Neural progenitor cell (in vitro differentiated cells): ENCODE measurements at regions not wholly inside any gene's neighbourhood (a gene's known extent, or its start where the extent isn't known, plus 50 kb on each side); places are given as distances from the start of the nearest gene placed in this dataset.

Source experiments
- DNase-seq: peaks from one replicate; pipeline ENCODE4 v3.0.0-alpha.2; 2016; ENCODE audit warnings: low spot score
- H2AFZ ChIP-seq: fragments of 200-600 bp; sonication (generic); replicated peaks from 2 replicates; pipeline ENCODE4 v1.6.1; 2016; ENCODE audit warnings: antibody characterized with exemption
- H3F3A ChIP-seq: fragments of 200-600 bp; sonication (generic); 2 replicates; pipeline ENCODE4 v1.6.1; 2016; ENCODE audit warnings: antibody characterized with exemption, low read depth
- H3K27ac ChIP-seq: fragments of 200-600 bp; sonication (generic); 2 replicates; pipeline ENCODE4 v1.5.1; 2016; ENCODE audit warnings: mild to moderate bottlenecking
- H3K27me3 ChIP-seq: fragments of 200-600 bp; sonication (generic); 2 replicates; pipeline ENCODE4 v1.6.1; 2016; ENCODE audit warnings: mild to moderate bottlenecking, moderate library complexity
- H3K36me3 ChIP-seq: fragments of 200-600 bp; sonication (generic); 2 replicates; pipeline ENCODE4 v1.5.1; 2016
- H3K4me1 ChIP-seq: fragments of 200-600 bp; sonication (generic); 2 replicates; pipeline ENCODE4 v1.6.1; 2016; ENCODE audit warnings: mixed run types
- H3K4me2 ChIP-seq: fragments of 200-600 bp; sonication (generic); 2 replicates; pipeline ENCODE4 v1.6.1; 2016
- H3K4me3 ChIP-seq: fragments of 200-600 bp; sonication (generic); 2 replicates; pipeline ENCODE4 v1.5.1; 2016
- H3K79me2 ChIP-seq: fragments of 200-600 bp; sonication (generic); 2 replicates; pipeline ENCODE4 v1.6.1; 2016; ENCODE audit warnings: low read depth
- H3K9ac ChIP-seq: fragments of 200-600 bp; sonication (generic); 2 replicates; pipeline ENCODE4 v1.6.1; 2016
- H3K9me3 ChIP-seq: fragments of 200-600 bp; sonication (generic); 2 replicates; pipeline ENCODE4 v1.5.1; 2016; ENCODE audit warnings: low read depth
- H4K20me1 ChIP-seq: fragments of 200-600 bp; sonication (generic); 2 replicates; pipeline ENCODE4 v1.6.1; 2016; ENCODE audit warnings: low read depth
- H3K27ac Mint-ChIP-seq: 3 replicates; pipeline ENCODE4 v1.8.0; 2021; ENCODE audit warnings: mixed read lengths
- H3K27me3 Mint-ChIP-seq: 2 replicates; pipeline ENCODE4 v1.8.0; 2022; ENCODE audit warnings: low read depth, mild to moderate bottlenecking, inconsistent platforms, moderate library complexity, mixed read lengths; ENCODE audit not compliant: insufficient read depth
- H3K36me3 Mint-ChIP-seq: 3 replicates; pipeline ENCODE4 v1.8.0; 2021; ENCODE audit warnings: mixed read lengths
- H3K4me1 Mint-ChIP-seq: 3 replicates; pipeline ENCODE4 v1.8.0; 2021; ENCODE audit warnings: mixed read lengths
- H3K4me3 Mint-ChIP-seq: 3 replicates; pipeline ENCODE4 v1.8.0; 2021; ENCODE audit warnings: mild to moderate bottlenecking, moderate library complexity, mixed read lengths
- H3K9me3 Mint-ChIP-seq: 3 replicates; pipeline ENCODE4 v1.8.0; 2020; ENCODE audit warnings: mixed read lengths
- CTCF ChIP-seq: fragments of 200-600 bp; sonication (generic); IDR thresholded peaks from 2 replicates; pipeline ENCODE4 v1.5.1; 2017; ENCODE audit warnings: antibody characterized with exemption, mild to moderate bottlenecking
- EZH2 ChIP-seq: fragments of 200-600 bp; sonication (generic); IDR thresholded peaks from 2 replicates; pipeline ENCODE4 v1.6.1; 2017; ENCODE audit warnings: antibody characterized with exemption, mild to moderate bottlenecking, moderate library complexity
- EZH2phosphoT487 ChIP-seq: fragments of 200-600 bp; sonication (generic); IDR thresholded peaks from 2 replicates; pipeline ENCODE4 v1.6.1; 2017; ENCODE audit warnings: antibody characterized with exemption

- peaks cover 12% of the 10 kb centered on the region for H3K4me1 ChIP-seq
- DNase-seq = no peak
- H3K9me3 Mint-ChIP-seq = no peaks in the 10 kb centered on the region
- no peaks in the 10 kb centered on the region for H3K27me3 ChIP-seq
- no peak overlapping the region for H3K4me3 ChIP-seq
- no peak overlapping the region for H3K27ac Mint-ChIP-seq
- no peak overlapping the region for H3K9ac ChIP-seq
- no peak overlapping the region for H3K27ac ChIP-seq
- H3K79me2 ChIP-seq = no peaks in the 10 kb centered on the region
- no peak overlapping the region for H3K4me2 ChIP-seq
- no peaks in the 10 kb centered on the region for H4K20me1 ChIP-seq
- TF ChIP-seq EZH2phosphoT487 = no peak
- TF ChIP-seq CTCF = no peak
- no peak for TF ChIP-seq EZH2
- no peak overlapping the region for H2AFZ ChIP-seq
- H3K36me3 Mint-ChIP-seq = no peaks in the 10 kb centered on the region
- no peaks in the 10 kb centered on the region for H3K36me3 ChIP-seq
- peaks cover 7% of the 10 kb centered on the region for H3K4me1 Mint-ChIP-seq
- no peaks in the 10 kb centered on the region for H3F3A ChIP-seq
- H3K4me3 Mint-ChIP-seq = no peak overlapping the region
- H3K9me3 ChIP-seq = no peaks in the 10 kb centered on the region
- H3K27me3 Mint-ChIP-seq = no peaks in the 10 kb centered on the region
These were observed 115.9 kb upstream of the MEOX2 start for GRCh38 chr7:15802425-15802824.

- H3K4me3 ChIP-seq = no peak overlapping the region
- Mint-ChIP-seq H3K9me3 (no peaks in the 10 kb centered on the region), H3K27ac (no peak overlapping the region), H3K4me1 (peaks cover 7% of the 10 kb centered on the region), H3K36me3 (no peaks in the 10 kb centered on the region), H3K27me3 (no peaks in the 10 kb centered on the region), H3K4me3 (no peak overlapping the region)
- H3K27ac ChIP-seq = peak overlapping the region; percentile 53
- no peaks in the 10 kb centered on the region for H3K9me3 ChIP-seq
- H4K20me1 ChIP-seq = no peaks in the 10 kb centered on the region
- no peak overlapping the region for H3K4me2 ChIP-seq
- H3K9ac ChIP-seq = no peak overlapping the region
- peak; percentile 42 for DNase-seq
- no peaks in the 10 kb centered on the region for H3K79me2 ChIP-seq
- TF ChIP-seq EZH2 = no peak
- no peak for TF ChIP-seq CTCF
- no peak for TF ChIP-seq EZH2phosphoT487
- no peaks in the 10 kb centered on the region for H3F3A ChIP-seq
- H3K36me3 ChIP-seq = no peaks in the 10 kb centered on the region
- H2AFZ ChIP-seq = no peak overlapping the region
- no peaks in the 10 kb centered on the region for H3K27me3 ChIP-seq
- peaks cover 12% of the 10 kb centered on the region for H3K4me1 ChIP-seq
These were observed 115.1 kb upstream of the MEOX2 start for GRCh38 chr7:15801551-15801950.

GRCh38 chr7:15801041-15801440 lies 114.6 kb upstream of the MEOX2 start:
- H3F3A ChIP-seq = no peaks in the 10 kb centered on the region
- no peak overlapping the region for H3K27ac ChIP-seq
- Mint-ChIP-seq H3K4me3 (no peak overlapping the region), H3K27ac (no peak overlapping the region), H3K36me3 (no peaks in the 10 kb centered on the region), H3K4me1 (peaks cover 7% of the 10 kb centered on the region), H3K27me3 (no peaks in the 10 kb centered on the region), H3K9me3 (no peaks in the 10 kb centered on the region)
- no peak for TF ChIP-seq EZH2phosphoT487
- H3K4me2 ChIP-seq = no peak overlapping the region
- DNase-seq = no peak
- H2AFZ ChIP-seq = no peak overlapping the region
- H3K9ac ChIP-seq = no peak overlapping the region
- H3K4me1 ChIP-seq = peaks cover 12% of the 10 kb centered on the region
- no peaks in the 10 kb centered on the region for H3K36me3 ChIP-seq
- no peaks in the 10 kb centered on the region for H4K20me1 ChIP-seq
- no peaks in the 10 kb centered on the region for H3K79me2 ChIP-seq
- no peaks in the 10 kb centered on the region for H3K9me3 ChIP-seq
- H3K4me3 ChIP-seq = no peak overlapping the region
- H3K27me3 ChIP-seq = no peaks in the 10 kb centered on the region

- Histone ChIP-seq H3K27me3 (no peaks in the 10 kb centered on the region), H3K4me2 (no peak overlapping the region), H2AFZ (no peak overlapping the region), H4K20me1 (no peaks in the 10 kb centered on the region), H3F3A (no peaks in the 10 kb centered on the region), H3K27ac (no peak overlapping the region), H3K4me1 (peaks cover 12% of the 10 kb centered on the region), H3K9me3 (no peaks in the 10 kb centered on the region), H3K36me3 (no peaks in the 10 kb centered on the region), H3K79me2 (no peaks in the 10 kb centered on the region), H3K4me3 (no peak overlapping the region), H3K9ac (no peak overlapping the region)
- TF ChIP-seq EZH2phosphoT487 (no peak), EZH2 (no peak), CTCF (no peak)
- no peak for DNase-seq
- Mint-ChIP-seq H3K27me3 (no peaks in the 10 kb centered on the region), H3K9me3 (no peaks in the 10 kb centered on the region), H3K36me3 (no peaks in the 10 kb centered on the region), H3K27ac (no peak overlapping the region), H3K4me1 (peaks cover 7% of the 10 kb centered on the region), H3K4me3 (no peak overlapping the region)
These were observed 111.6 kb upstream of the MEOX2 start for GRCh38 chr7:15798081-15798480.
